ENCODE measurements at regions not wholly inside any gene's neighbourhood (a gene's known extent, or its start where the extent isn't known, plus 50 kb on each side); places are given as distances from the start of the nearest gene placed in this dataset.
"Not testable (repeated sequence)": the region's sequence is repeated elsewhere in the genome, so short reads cannot be mapped to it uniquely, and the experiment has no call there.

DNA sequence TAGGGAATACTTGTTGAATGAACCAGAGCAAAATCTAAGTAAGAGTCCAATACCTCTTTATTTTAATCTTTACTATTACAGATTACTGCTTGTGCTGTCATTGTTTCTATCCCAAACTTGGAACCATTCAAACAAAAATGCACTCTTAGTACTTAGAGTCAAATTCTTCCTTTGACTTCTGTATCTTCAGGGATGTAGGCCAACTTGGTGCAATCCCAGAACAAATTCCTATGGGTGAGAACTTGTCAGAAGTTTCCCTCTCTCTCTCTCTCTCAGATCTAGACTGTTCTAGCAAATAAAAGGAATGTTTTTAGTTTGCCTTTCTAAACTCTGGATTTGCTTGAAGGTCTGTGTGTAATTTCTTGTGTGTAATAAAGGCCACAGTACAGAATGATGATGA, 329.0 kb upstream of the TMTC4 start:
- no peak for DNase-seq

DNA sequence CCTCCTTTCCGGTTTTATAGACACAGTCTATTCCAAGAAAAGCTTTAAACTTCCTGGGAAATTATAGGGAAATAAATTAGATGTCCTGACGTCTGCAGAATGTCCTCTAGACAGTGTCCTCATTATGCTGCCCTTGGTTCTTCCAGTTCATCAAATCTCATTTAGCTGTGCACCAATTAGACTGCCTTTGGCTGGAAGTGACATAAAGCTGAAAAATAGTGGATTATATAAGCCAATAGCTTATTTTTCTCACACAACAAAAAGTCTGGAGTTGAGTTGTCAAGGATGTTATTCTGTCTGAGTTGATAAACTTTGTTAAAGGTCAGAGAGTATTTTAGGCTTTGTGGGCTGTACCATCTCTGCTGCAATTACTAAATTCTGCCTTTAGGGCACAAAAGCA, 314.8 kb upstream of the TMTC4 start:
- DNase-seq: no peak

DNA sequence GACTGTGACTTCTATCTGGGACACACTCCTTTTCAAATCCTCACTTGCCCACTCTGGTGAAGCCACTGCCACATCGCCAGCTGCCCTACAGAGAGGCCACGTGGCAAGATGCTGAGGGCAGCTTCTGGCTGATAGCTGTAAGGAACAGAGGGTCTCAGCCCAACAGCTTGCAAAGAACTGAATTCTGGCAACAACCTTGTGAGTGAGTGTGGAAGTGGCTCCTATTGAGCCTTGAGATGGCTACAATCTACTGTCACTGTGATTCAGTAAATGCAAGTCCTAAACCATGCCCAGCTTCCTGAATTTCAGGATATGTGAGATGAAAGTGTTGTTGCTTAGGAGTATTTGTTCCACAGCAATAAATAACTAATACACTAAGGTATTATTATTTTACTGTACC, 314.3 kb upstream of the TMTC4 start:
- DNase-seq: no peak

DNA sequence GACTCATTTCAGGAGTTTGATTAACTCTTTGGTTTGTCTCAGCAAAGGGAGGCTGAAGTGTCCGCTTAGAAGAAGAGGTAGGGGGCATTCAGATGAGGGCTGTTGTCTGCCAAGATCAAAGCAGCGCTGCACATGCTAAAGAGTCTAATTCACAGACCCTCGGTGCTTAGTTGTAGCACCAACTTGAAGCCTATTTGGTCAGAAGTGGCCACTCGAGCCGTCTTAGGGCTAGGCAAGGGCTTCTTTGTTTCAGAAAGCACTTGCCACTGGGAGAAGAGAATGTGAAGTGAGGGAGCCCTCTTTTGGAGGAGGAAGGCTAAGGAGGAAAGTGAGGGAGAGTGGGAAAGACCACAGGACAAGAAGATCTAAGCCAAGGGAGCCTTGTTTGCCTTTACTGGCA, 313.4 kb upstream of the TMTC4 start:
- DNase-seq: peak in 23 of 51 donors; percentile 1 to 67 (median 13)

DNA sequence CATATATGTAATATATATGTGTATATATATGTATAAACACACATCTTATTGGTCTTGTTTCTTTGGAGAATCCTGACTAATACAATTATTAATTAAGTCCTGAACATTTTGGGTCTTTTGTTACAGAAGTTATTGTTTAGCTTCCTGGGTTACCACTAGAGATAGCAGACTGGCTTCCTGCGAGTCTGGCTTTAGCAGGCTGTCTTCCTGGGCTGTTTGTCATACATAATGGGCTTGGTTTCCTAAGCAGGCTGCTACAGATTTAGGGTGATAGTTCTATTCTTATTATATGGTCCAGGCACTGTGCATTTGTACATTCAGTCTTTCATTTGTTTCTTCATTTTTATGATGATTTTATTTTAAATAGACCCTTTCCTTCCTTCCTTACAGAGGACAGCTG, 312.0 kb upstream of the TMTC4 start:
- no peak for DNase-seq

DNA sequence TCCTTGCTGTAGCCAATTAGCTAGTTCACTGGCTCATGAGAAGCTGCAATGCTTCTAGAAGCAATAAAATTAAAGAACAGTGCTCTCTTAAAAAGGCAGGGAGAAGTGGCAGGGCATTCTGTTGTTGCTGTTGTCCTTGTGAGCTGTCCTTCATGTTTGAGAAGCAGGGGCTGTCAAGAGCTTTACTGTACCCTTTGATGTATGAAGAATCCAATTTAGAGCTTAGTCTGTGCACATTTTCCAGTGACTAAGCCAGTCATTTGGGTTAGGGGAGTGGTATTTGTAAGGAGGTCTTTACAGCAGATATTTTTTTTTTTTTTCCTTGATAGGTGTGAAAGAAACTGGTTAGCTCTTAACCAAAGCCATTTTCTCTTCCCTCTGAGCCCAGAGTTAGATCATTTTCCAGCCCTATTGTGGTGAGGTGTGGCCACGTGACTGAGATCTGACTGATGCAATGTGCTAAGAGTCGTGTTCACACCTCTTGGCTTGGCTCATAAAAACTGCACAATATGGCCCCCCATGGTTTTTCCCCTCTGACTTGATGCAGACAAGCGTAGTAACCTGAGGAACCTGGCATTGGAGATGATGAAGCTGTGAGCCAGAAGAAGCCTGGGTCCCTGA, 309.6 kb upstream of the TMTC4 start:
- DNase-seq: no peak

DNA sequence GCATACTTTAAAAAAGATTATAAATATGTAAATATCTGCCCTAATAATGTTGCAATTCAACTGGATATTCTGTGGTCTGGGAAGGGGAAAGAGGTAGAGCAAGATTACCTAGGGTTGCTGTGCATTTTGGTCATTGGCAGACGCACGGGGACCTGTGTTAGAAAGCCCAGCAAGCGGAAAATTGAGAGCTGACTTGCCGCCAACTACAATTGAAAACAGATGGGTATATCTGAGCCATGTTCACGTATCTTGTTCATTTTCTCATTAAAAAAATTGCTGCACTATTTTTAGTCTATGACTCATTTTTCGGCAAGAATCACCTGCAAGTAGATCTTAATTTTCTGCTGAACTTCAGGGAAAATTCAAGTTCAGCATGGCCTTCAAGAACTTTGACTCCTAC, 308.5 kb upstream of the TMTC4 start:
- DNase-seq: no peak

DNA sequence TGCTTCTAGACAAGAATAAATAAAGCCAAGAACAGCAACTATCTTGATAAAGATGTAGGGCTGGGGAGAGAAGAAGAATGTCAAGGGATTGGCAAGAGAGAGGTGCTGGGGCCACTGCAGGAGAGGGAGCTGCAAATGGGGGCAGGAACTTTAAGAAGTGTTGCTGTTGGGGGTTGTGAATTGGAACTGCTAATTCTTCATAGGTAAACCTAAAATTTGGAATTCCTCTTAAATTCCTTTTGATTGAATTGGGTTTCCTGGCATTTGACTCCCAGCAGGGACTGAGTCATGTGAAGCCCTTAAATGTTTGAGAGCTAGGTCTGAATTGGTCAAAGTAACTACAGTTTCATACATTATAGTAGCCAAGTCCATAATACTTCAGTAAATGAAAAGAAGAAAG, 305.6 kb upstream of the TMTC4 start:
- DNase-seq: no peak

DNA sequence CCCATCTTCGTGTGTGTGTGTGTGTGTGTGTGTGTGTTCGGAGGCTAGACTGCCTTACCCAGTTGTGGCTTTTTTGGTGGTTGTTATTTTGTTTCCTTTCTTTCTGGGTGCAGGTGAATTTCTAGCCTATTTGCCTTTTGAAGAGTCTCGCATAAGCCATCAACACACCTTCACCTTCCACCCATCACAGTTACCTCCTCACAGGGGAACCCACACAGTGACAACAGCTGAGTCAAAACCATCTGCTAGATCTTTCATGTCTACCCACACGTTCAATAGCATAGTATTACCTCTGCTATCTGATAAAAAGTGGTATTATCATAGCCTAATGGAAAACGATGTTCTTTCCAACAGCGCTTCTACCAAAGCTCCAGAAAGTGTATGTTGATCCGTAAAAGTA, 303.2 kb upstream of the TMTC4 start:
- DNase-seq: no peak

DNA sequence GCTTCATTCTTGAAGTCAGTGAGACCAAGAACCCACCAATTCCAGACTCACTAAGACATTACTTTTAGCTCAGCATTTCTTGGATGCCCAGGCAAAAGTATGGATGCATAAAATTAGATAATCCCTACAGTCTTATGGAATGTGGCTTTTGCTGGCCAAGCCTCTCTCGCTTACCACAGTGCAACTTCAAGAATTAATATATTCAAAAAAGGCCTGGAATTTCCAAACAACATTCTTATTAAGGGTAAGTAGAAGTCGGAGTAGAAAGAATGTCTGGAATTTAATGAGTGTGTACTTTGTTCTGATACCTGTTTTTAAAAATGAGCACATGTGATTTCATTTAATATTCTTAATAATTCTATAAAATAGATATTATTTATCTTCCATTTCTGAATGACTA, 302.4 kb upstream of the TMTC4 start:
- no peak for DNase-seq

DNA sequence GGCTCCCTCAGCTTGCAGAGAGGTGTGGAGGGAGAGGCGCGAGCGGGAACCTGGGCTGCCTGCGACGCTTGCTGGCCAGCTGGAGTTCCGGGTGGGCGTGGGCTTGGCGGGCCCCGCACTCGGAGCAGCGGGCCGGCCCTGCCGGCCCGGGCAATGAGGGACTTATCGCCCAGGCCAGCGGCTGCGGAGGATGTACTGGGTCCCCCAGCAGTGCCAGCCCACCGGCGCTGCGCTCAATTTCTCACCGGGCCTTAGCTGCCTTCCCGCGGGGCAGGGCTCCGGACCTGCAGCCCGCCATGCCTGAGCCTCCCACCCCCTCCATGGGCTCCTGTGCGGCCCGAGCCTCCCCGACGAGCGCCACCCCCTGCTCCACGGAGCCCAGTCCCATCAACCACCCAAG, 301.1 kb upstream of the TMTC4 start:
- DNase-seq: not testable (repeated sequence)

DNA sequence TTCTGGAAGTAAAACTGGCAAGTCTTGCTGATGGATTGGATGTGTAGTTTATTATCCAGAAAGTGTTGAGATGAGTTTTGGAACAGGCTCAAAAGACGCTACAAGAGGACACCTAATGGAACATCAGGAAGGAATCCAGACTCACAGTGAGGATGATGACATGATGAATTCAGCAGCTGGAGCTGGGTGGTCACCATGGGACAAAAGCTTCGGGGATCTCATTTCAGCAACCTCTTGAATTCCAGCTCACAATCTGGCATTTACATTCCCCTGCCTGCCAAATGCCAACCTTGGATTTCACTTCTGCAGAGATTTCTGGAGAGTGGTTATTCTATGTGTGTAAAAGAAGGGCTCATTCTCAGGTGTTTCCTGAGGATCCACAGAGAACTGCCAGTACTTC, 288.0 kb upstream of the TMTC4 start:
- no peak for DNase-seq

DNA sequence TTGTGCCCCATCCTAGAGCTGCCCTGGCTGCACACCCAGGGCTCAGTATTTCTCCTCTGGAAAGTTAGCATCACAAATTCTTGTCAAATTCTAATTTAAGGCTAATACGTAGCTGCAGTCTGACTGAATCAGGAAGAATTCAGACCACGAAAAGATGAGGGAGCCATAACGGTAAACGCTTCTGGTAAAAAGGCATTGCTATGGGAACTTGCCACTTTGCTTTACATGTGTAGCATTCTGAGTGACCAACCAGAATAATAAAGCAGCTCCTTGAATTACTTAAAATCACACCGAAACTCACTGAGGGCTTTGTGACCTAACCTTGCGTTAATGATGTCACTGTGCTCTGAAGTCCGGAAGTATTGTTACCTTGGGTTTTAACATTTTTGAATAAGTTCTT, 286.6 kb upstream of the TMTC4 start:
- no peak for DNase-seq

DNA sequence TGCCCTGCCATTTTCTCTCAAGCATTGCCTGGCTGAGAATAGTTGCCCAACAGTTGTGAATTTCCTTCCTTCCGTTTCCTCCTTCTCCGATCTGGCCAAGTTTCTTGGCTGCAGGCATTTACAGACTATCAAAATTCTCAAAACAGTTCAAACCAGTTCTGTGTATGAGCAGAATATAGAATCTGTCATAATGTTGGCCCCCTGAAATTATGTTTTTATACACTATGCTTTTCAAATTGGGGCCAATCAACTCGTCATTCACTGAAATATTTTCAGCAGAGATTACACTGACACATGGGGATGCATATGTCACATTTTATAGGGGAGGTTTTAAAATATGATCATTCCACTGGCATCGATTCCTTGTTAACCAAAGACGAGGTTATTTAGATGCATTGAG, 284.2 kb upstream of the TMTC4 start:
- DNase-seq: no peak

DNA sequence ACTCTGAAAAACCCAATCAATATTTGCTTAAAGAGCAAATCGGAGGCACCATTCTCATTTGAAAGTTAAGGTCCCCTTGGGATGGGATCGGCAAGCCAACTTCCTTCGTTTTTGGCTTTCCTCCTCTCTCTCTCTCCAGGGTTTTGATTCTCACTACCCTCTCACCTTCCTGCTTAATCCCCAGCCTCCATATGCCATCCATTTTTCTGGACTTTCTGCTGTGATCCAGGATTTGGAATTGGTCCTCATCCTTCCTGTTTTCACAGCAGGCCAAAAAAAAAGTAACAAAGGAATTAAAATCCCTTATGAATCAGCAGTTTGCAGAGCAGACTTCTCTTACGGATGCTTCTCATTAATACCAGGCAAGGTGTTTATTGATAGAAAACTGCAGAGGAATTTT, 283.1 kb upstream of the TMTC4 start:
- no peak for DNase-seq

DNA sequence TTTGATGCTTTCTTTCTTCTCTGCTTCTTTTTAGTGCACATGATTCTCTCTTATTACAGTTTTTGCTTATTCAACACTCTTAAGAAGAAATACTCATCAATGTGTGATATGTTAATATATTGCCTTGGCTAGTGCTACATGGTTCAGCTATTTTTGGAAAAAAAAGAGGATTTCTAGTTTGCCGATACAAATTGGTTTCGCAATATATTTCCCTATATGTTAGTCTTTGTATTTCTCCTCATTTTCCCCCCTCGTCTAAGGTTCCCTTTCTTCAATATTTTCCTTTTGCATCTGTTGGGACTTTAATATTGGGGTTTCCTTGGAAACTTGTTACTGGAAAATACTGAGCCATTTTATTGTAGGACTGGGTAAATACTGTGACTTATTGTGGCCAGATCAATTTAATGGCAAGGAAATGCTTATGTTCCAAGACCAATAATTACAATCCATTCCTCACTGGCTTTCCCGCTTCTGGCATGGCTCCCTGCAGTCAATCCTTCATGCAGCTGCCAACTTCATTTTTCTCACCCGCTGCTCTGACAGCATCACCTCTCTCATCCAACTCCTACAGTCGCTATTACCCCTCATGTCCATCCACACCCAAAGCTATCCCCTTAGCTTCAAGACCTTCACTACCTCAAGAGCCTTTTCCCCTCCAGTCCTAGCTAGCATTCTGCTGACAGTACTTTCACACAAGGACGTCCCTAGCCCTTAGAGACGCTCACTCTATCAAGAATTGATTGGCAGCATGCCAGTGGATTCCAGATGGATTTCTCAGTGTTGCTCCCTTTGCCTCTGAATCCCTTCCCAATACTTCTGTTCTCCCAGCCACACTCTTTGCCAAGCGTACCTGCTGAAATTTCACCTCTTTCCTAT, 280.1 kb upstream of the TMTC4 start:
- DNase-seq: no peak

DNA sequence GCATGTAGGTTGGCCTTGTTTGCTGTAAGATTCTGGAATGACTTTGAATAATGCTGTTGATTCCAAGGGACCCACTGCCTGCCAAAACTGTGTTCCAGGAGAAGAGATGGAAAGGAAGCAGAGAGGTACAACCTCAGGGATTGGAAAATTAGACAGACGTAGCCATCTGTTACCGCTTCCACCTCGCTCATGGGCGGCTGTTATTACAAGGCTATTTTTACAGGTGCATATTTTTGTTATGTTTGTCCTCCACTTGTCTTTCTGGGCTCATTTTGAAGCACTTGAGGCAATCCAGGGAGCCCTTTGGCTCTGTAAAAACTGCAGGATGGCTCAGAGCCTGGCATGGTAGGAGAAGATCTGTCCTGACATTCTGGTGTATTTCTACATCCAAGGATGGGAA, 276.4 kb upstream of the TMTC4 start:
- no peak for DNase-seq

DNA sequence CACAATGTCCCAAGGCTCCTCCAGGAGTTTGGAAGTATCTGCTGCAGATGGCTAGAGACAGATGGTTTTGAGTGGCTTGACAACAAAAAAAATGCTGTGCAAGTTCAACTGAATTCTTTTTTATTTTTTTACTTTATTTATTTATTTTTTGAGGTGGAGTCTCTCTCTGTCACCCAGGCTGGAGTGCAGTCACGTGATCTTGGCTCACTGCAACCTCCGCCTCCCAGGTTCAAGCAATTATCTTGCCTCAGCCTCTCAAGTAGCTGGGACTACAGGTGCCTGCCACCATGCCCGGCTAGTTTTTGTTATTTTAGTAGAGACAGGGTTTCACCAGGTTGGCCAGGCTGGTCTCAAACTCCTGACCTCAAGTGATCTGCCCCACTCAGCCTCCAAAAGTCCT, 274.3 kb upstream of the TMTC4 start:
- not testable (repeated sequence) for DNase-seq

DNA sequence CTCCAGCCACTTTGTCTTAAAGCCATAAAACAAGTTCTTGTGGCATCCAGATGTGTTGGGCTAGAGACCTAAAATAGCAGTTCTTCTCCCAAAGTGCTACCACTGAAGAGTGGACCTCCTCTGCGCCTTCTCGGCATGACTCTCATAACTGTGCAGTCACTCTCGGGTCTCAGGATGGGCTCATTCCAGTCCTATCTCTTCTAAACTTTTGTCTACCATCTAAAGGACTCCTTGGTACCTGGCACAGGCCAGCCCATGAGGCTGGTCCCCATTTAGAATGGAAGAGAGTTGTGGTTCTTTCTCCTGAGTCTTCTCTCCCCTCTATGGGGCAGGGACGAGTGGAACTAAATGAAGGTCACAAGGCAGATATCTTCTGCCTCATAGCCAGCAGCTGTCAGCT, 272.0 kb upstream of the TMTC4 start:
- DNase-seq: no peak

DNA sequence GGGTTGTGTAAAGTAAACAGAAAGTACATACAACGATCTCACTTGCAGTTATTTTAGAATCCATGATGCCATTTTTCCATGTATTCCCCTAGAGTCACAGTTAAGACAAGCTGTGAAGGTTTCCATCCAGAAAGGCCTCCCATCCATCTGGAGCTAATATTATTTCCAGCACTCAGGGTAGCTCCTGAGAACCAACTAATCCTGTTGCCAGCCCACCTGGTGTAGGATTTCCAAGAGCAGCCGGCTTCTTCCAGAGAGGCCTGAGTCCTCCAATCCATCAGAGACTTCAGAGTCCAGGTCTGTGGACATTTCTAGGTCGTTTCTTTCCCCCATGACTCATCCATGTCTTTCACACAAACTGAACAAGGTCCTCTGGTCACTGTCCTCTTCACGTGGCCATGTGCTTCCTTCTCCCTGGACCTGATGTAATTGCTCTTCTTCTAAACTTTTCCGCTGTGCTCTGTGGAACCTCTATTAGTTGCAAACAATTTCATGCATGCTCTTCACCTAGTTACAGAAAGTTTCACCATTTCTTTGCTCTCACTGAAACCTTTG, 270.3 kb upstream of the TMTC4 start:
- DNase-seq: no peak

DNA sequence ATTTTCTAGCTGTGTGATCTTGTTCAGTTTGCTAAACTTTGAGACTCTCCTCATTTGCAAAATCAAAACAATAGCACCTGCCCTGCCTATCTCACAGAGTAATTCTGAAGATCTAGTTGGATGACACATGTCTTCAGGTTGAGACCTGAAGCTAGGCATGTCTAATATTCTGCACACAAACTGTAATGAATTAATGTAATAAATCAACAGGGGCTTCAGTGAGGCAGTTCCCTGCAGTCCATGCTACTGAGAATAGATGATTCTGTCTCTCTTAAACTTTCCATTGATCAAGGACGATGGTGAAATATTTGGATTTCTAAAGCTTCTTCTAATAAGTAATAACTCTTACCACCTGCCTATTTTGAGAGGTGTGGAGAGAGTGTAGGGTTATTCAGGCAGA, 268.1 kb upstream of the TMTC4 start:
- no peak for DNase-seq

DNA sequence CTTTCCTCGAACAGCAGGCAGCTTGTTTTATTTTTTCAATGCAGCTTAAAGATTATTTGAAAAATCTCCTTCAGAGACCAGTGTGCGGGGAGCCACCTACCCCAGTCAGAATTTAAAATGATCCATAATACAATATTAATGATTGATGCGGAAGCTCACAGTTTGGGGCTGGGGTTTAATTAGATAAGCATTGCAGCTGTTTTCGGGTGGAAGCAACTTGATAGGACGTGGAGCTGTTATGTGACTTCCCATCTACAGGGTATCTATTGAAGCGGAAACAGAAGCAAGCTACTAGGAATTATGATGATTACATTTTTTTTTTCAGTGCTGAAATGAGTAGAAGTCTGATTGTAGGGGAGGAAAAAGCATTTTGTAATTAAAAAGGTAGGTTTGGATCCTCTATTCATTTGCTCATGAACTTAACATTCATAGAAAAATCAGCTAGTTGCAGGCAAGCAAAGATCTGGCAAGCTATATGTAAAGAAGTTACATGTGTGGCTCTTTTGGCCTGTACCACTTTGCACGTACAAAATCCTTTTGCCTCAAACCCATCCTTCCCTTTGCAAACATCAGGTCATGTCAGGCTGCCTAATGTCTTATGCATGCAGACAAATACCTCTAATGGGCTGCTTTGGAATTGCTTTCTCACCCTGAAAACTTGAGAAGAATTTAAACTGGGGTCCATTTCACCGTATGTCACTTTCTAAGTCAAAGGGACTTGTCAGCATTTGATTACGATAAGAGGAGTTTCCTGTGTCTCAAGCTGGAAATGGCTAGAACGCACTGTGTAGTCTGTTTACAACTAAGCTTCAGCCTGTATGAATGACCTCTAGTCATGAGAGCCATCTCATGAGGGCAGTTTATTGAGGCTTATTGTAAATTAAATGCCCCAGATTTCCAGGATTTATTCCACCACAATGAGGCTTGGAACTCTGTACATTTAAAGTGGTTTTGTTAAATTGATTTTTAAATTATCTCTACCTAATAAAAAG, 267.1 kb upstream of the TMTC4 start:
- DNase-seq: no peak

All from hypothalamus (tissue), 51 donors.